Nephron (organoid): ENCODE measurements at regions not wholly inside any gene's neighbourhood (a gene's known extent, or its start where the extent isn't known, plus 50 kb on each side); places are given as distances from the start of the nearest gene placed in this dataset.

Experiments used
- H3K27ac Mint-ChIP-seq, 3 experiments: 2 replicates each; pipeline ENCODE4 v1.8.0; 2020; ENCODE audit warnings: mixed read lengths in 3 of 3, mild to moderate bottlenecking in 2 of 3, moderate library complexity in 1 of 3
- H3K27me3 Mint-ChIP-seq: 2 replicates; pipeline ENCODE4 v1.8.0; 2021; ENCODE audit warnings: low read depth, mild to moderate bottlenecking, moderate library complexity, mixed read lengths
- H3K36me3 Mint-ChIP-seq: 2 replicates; pipeline ENCODE4 v1.8.0; 2020; ENCODE audit warnings: low read depth, mixed read lengths
- H3K4me1 Mint-ChIP-seq: 2 replicates; pipeline ENCODE4 v1.8.0; 2020; ENCODE audit warnings: mixed read lengths
- H3K4me3 Mint-ChIP-seq, 3 experiments: 2 replicates each; pipeline ENCODE4 v1.8.0; 2020; ENCODE audit warnings: mild to moderate bottlenecking in 3 of 3, mixed read lengths in 3 of 3, moderate library complexity in 2 of 3
- H3K9me3 Mint-ChIP-seq: 2 replicates; pipeline ENCODE4 v1.8.0; 2020; ENCODE audit warnings: mixed read lengths
- TF ChIP-seq, protein P1 (sequence below), 3 experiments: fragments of 200-600 bp; sonication (generic); IDR thresholded peaks; one replicate each; pipeline ENCODE4 v1.5.0; 2021; ENCODE audit warnings: antibody characterized with exemption in 3 of 3; ENCODE audit not compliant: unreplicated experiment in 3 of 3

DNA sequence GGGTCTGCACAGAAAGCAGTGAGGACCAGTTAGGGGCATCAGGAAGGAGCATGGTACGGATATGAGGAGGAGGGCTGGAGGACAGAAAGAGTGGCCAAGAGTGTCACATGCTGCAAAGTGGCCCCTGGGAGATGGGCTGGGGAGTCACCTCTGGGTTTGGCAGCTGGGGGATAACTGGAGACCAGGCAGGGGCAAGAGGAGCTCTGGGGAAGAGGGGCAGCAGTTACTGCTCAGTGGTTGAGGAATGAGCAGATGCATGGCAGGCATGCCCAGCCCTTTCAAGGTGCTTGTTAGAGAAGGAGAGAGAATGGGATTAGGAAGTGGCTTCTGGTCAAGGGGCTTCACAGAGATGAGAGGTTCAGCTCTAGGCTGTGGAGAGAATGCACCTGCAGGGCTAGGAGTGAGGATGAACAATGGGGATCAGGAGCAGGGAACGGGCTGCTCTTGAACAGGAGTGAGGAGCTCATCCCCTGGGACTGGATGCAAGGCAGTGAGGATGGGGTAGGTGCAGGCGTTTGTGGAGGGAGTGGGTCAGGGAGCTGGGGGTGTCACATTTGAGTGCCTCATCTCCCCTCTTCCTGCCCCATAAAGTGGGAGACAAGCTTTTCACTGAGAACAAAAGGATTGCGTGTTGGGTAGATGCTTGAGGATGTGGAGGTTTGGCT lies 127.5 kb downstream of the PAPOLA start:
- H3K27ac Mint-ChIP-seq: no peak overlapping the region

DNA sequence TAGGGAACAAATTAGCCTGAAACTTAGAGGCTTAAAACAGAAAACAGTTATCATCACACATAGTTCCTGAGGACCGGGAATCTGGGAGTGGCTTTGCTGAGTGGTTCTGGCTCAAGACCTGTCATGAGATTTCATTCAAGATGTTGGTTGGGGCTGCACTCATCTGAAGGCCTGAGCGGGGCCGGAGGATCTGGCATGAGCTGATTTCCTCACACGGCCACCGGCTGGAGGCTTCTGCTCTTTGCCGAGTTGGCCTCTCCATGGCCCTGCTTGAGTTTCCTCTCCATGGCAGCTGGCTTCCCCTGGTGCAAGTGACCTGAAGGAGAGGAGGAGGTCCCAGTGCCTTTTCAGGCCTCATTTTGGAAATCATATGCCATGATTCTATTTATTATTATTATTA lies 128.1 kb downstream of the PAPOLA start:
- Mint-ChIP-seq H3K4me3 (no peak overlapping the region), H3K27ac (no peak overlapping the region), H3K36me3 (no peaks in the 10 kb centered on the region), H3K27me3 (peaks cover 11% of the 10 kb centered on the region), H3K9me3 (no peaks in the 10 kb centered on the region), H3K4me1 (no peaks in the 10 kb centered on the region)
- TF ChIP-seq, protein P1, sequence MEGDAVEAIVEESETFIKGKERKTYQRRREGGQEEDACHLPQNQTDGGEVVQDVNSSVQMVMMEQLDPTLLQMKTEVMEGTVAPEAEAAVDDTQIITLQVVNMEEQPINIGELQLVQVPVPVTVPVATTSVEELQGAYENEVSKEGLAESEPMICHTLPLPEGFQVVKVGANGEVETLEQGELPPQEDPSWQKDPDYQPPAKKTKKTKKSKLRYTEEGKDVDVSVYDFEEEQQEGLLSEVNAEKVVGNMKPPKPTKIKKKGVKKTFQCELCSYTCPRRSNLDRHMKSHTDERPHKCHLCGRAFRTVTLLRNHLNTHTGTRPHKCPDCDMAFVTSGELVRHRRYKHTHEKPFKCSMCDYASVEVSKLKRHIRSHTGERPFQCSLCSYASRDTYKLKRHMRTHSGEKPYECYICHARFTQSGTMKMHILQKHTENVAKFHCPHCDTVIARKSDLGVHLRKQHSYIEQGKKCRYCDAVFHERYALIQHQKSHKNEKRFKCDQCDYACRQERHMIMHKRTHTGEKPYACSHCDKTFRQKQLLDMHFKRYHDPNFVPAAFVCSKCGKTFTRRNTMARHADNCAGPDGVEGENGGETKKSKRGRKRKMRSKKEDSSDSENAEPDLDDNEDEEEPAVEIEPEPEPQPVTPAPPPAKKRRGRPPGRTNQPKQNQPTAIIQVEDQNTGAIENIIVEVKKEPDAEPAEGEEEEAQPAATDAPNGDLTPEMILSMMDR (IDR thresholded peaks at IDR 0.05; ENCODE audit: unreplicated experiment in 3 of 3): no peak

More for the DNA sequence above, 127.5 kb downstream of the PAPOLA start:
- H3K27me3 Mint-ChIP-seq: peaks cover 11% of the 10 kb centered on the region
- TF ChIP-seq, protein P1 (IDR thresholded peaks at IDR 0.05; ENCODE audit: unreplicated experiment in 3 of 3): no peak
- H3K4me1 Mint-ChIP-seq: no peaks in the 10 kb centered on the region
- H3K9me3 Mint-ChIP-seq: no peaks in the 10 kb centered on the region
- H3K4me3 Mint-ChIP-seq: no peak overlapping the region
- H3K36me3 Mint-ChIP-seq: no peaks in the 10 kb centered on the region

DNA sequence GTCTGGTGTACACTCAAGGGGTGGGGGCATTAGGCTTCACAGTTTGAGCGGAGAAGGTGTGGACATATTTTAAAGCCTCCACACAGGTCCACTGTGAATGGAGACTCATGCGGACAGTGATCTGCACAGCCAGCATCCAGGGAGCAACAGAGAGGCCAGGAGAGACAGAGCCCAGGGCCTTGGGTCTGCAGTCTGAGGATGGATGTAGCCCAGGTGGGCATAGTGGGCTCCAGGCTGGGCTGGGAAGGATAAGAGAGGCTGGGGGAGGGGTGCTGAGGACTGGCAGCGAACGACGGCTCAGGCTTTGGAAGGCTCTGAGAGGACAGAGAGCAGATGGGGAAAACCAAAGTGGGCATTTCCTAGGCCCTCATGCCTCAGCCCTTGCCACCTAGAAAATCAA lies 128.8 kb downstream of the PAPOLA start:
- TF ChIP-seq, protein P1 (IDR thresholded peaks at IDR 0.05; ENCODE audit: unreplicated experiment in 3 of 3): no peak
- H3K9me3 Mint-ChIP-seq: no peaks in the 10 kb centered on the region
- H3K4me3 Mint-ChIP-seq: no peak overlapping the region

DNA sequence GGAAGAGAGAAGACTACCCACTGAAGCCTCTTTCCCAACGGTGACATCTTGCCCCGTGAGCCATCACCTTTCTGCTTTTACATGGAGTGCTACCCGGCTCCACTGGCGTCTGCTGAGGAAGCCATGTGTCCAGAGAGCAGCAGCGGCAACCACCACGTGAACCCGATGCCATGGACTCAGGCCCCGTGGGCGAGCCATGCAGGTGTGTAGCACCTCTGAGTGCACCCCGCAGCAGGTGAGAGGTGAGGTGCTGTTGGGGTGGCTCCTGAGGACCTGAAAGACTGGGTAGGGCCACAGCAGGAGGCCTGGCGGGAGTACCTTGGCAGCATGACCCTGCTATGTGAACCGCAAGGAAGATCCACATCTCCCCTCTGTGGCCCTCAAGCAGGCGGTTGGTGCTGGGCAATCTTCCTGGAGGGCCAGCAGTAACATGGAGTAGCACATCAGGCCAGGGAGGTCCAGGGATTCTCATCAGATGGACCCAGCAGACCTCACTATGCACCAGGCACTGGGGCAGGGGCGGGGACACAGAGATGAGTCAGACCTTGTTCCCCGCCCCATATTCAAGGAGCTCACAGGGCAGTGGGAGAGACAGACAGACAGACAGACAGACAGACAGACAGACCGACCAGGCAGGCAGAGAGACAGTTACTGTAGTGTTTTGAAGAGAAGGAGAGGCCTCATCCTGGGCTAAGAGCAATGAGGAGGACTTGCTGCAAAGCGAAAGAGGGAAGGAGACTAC lies 129.6 kb downstream of the PAPOLA start:
- Mint-ChIP-seq H3K36me3 (no peaks in the 10 kb centered on the region), H3K27ac (no peak overlapping the region), H3K4me3 (no peak overlapping the region), H3K9me3 (no peaks in the 10 kb centered on the region), H3K4me1 (no peaks in the 10 kb centered on the region), H3K27me3 (peaks cover 8% of the 10 kb centered on the region)
- TF ChIP-seq, protein P1 (IDR thresholded peaks at IDR 0.05; ENCODE audit: unreplicated experiment in 3 of 3): no peak

More for the DNA sequence above, 128.8 kb downstream of the PAPOLA start:
- Mint-ChIP-seq H3K27me3 (peaks cover 11% of the 10 kb centered on the region), H3K27ac (no peak overlapping the region), H3K4me1 (no peaks in the 10 kb centered on the region), H3K36me3 (no peaks in the 10 kb centered on the region)

DNA sequence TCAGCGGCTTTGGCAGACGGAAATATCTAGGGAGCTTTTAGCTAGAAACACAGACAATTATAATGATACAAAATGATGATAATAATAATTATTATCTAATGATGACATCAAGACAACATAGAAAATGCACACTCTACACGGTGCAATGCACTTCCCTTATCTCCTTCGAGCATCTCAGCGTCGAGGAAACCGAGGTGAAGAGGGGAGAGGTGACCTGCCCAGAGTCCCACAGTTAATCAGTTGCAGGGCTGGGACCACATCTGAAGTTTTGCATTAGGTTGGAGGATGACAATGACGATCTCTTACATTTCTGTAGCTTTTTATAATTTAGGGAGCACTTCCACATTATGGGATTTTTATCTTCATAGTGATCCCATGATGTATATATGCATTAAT lies 130.2 kb downstream of the PAPOLA start:
- Mint-ChIP-seq H3K27ac (no peak overlapping the region), H3K9me3 (no peaks in the 10 kb centered on the region), H3K4me1 (no peaks in the 10 kb centered on the region), H3K36me3 (no peaks in the 10 kb centered on the region), H3K4me3 (no peak overlapping the region), H3K27me3 (peaks cover 8% of the 10 kb centered on the region)
- TF ChIP-seq, protein P1 (IDR thresholded peaks at IDR 0.05; ENCODE audit: unreplicated experiment in 3 of 3): no peak
